Astrocyte (in vitro differentiated cells and primary cell): ENCODE measurements at regions not wholly inside any gene's neighbourhood (a gene's known extent, or its start where the extent isn't known, plus 50 kb on each side); places are given as distances from the start of the nearest gene placed in this dataset.

Experiments
- DNase-seq: peaks from one replicate; pipeline ENCODE4 v3.0.0-alpha.2; 2010; ENCODE audit warnings: low read depth
- FAIRE-seq: peaks from 2 replicates; lab custom pipeline; 2011; peaks lifted over from hg19 to GRCh38; lab: Jason Lieb, UNC
- H2AFZ ChIP-seq: 2 replicates; pipeline ENCODE4 v1.6.0; 2012; ENCODE audit warnings: low read depth, low read length, inconsistent platforms
- H3K27ac ChIP-seq: 2 replicates; pipeline ENCODE4 v1.5.1; 2011; ENCODE audit warnings: low read depth, low read length, inconsistent platforms
- H3K27me3 ChIP-seq: 2 replicates; pipeline ENCODE4 v1.6.0; 2011; ENCODE audit warnings: low read length, inconsistent platforms; ENCODE audit not compliant: insufficient read depth
- H3K36me3 ChIP-seq: 2 replicates; pipeline ENCODE4 v1.5.1; 2011; ENCODE audit warnings: low read length, inconsistent platforms; ENCODE audit not compliant: insufficient read depth
- H3K4me1 ChIP-seq: 2 replicates; pipeline ENCODE4 v1.5.1; 2011; ENCODE audit warnings: low read length, inconsistent platforms; ENCODE audit not compliant: insufficient read depth
- H3K4me2 ChIP-seq: 2 replicates; pipeline ENCODE4 v1.6.0; 2012; ENCODE audit warnings: low read length, inconsistent platforms
- H3K4me3 ChIP-seq: 2 replicates; pipeline ENCODE4 v1.5.1; 2011; ENCODE audit warnings: low read depth, mild to moderate bottlenecking, low read length, inconsistent platforms; ENCODE audit not compliant: insufficient read depth
- H3K79me2 ChIP-seq: 2 replicates; pipeline ENCODE4 v1.6.0; 2012; ENCODE audit warnings: mild to moderate bottlenecking, low read length, inconsistent platforms; ENCODE audit not compliant: insufficient read depth
- H3K9ac ChIP-seq: 2 replicates; pipeline ENCODE4 v1.6.0; 2012; ENCODE audit warnings: mild to moderate bottlenecking, low read length, inconsistent platforms
- H3K9me3 ChIP-seq: 2 replicates; pipeline ENCODE4 v1.5.1; 2012; ENCODE audit warnings: low read depth, mild to moderate bottlenecking, low read length, inconsistent platforms; ENCODE audit not compliant: insufficient read depth
- H4K20me1 ChIP-seq: 2 replicates; pipeline ENCODE4 v1.6.0; 2012; ENCODE audit warnings: low read length, inconsistent platforms; ENCODE audit not compliant: insufficient read depth
- H3K27ac Mint-ChIP-seq: one replicate; pipeline ENCODE4 v1.8.0; 2021; ENCODE audit warnings: mild to moderate bottlenecking, mixed read lengths; ENCODE audit not compliant: unreplicated experiment
- H3K27me3 Mint-ChIP-seq: one replicate; pipeline ENCODE4 v1.8.0; 2021; ENCODE audit warnings: low read depth, mixed read lengths; ENCODE audit not compliant: unreplicated experiment
- H3K36me3 Mint-ChIP-seq: one replicate; pipeline ENCODE4 v1.8.0; 2021; ENCODE audit warnings: low read depth, mixed read lengths; ENCODE audit not compliant: unreplicated experiment
- H3K4me1 Mint-ChIP-seq: one replicate; pipeline ENCODE4 v1.8.0; 2021; ENCODE audit warnings: low read depth, mixed read lengths; ENCODE audit not compliant: unreplicated experiment
- H3K4me3 Mint-ChIP-seq: one replicate; pipeline ENCODE4 v1.8.0; 2021; ENCODE audit warnings: mild to moderate bottlenecking, moderate library complexity, mixed read lengths; ENCODE audit not compliant: unreplicated experiment
- H3K9me3 Mint-ChIP-seq: one replicate; pipeline ENCODE4 v1.8.0; 2021; ENCODE audit warnings: mild to moderate bottlenecking, mixed read lengths; ENCODE audit not compliant: unreplicated experiment
- EZH2 ChIP-seq: IDR thresholded peaks from 2 replicates; pipeline ENCODE4 v1.6.1; 2012; ENCODE audit warnings: mild to moderate bottlenecking, low read length, inconsistent platforms; ENCODE audit not compliant: insufficient read depth
- TF ChIP-seq, protein P1 (sequence below): IDR thresholded peaks from 2 replicates; pipeline ENCODE4 v1.5.1; 2011; ENCODE audit warnings: low read depth, mild to moderate bottlenecking, inconsistent platforms, low read length, moderate library complexity; ENCODE audit not compliant: insufficient read depth

DNA sequence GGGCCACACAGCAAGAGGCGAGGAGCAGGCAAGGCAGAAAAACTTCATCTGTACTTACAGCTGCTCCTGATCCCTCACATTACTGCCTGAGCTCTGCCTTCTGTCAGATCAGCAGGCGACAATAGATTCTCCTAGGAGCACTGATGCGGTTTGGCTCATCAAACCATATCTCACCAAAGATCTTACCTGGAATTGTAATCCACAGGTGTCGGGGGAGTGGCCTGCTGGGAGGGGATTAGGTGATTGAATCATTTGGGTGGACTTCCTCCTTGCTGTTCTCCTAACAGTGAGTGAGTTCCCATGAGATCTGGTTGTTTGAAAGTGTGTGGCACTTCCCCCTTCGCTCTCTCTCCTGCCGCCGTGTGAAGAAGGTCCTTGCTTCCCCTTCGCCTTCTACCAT, 647.3 kb downstream of the SOCS6 start:
- H3K9me3 ChIP-seq: no peaks in the 10 kb centered on the region
- H3K9me3 Mint-ChIP-seq: no peaks in the 10 kb centered on the region
- no peak overlapping the region for H3K4me2 ChIP-seq
- H2AFZ ChIP-seq: no peak overlapping the region
- no peak overlapping the region for H3K9ac ChIP-seq
- H3K36me3 ChIP-seq: no peaks in the 10 kb centered on the region
- H3K4me3 Mint-ChIP-seq: no peak overlapping the region
- H3K36me3 Mint-ChIP-seq: no peaks in the 10 kb centered on the region
- no peak overlapping the region for H3K4me3 ChIP-seq
- H4K20me1 ChIP-seq: no peaks in the 10 kb centered on the region
- H3K27ac Mint-ChIP-seq: no peak overlapping the region
- no peaks in the 10 kb centered on the region for H3K79me2 ChIP-seq
- no peak overlapping the region for H3K27ac ChIP-seq
- no peaks in the 10 kb centered on the region for H3K27me3 Mint-ChIP-seq
- no peaks in the 10 kb centered on the region for H3K4me1 ChIP-seq
- TF ChIP-seq EZH2: no peak
- TF ChIP-seq, protein P1, sequence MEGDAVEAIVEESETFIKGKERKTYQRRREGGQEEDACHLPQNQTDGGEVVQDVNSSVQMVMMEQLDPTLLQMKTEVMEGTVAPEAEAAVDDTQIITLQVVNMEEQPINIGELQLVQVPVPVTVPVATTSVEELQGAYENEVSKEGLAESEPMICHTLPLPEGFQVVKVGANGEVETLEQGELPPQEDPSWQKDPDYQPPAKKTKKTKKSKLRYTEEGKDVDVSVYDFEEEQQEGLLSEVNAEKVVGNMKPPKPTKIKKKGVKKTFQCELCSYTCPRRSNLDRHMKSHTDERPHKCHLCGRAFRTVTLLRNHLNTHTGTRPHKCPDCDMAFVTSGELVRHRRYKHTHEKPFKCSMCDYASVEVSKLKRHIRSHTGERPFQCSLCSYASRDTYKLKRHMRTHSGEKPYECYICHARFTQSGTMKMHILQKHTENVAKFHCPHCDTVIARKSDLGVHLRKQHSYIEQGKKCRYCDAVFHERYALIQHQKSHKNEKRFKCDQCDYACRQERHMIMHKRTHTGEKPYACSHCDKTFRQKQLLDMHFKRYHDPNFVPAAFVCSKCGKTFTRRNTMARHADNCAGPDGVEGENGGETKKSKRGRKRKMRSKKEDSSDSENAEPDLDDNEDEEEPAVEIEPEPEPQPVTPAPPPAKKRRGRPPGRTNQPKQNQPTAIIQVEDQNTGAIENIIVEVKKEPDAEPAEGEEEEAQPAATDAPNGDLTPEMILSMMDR: no peak
- no peak for FAIRE-seq
- DNase-seq: no peak
- no peaks in the 10 kb centered on the region for H3K4me1 Mint-ChIP-seq
- no peaks in the 10 kb centered on the region for H3K27me3 ChIP-seq

DNA sequence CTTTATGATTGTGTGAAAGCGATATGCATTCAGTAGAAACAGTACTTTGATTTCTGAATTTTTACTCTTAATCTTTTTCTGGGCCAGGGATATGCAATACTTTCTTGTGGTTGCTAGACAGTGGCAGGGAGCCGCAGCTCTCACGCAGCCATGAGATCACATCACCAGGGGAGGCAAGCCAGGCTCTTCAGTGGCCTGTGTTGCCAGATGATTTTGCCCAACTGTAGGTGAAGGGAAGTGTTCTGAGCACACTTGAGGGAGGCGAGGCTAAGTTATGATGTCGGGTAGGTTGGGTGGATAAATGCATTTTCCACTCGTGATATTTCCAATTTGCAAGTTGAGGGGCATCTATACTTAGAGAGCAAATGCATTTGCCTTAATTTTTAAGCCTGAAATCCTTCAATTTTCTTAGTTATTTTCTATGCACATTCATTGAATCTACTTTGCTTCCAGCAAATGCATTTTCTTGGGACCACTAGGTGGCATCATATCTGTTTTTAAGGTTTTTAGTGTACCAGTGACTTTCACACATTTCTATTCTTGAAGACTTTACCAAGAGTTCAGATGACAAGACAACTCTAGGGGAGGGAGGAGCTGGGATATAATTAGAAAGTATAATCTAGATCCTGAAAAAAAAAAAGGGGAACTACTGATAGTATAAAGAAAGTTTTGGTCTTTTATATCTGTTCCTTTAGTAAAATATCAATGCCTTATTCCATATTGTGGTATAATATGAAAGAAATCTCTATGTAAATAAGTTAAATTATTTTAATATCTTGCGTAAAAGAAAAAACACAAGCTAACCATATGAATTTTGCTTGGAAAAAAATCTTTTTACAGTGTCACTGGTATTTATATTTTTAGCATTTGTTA, 643.3 kb downstream of the SOCS6 start:
- Histone ChIP-seq H3K4me1 (no peaks in the 10 kb centered on the region), H3K9me3 (no peaks in the 10 kb centered on the region), H4K20me1 (no peaks in the 10 kb centered on the region), H2AFZ (no peak overlapping the region), H3K36me3 (no peaks in the 10 kb centered on the region), H3K27me3 (no peaks in the 10 kb centered on the region), H3K4me2 (no peak overlapping the region), H3K27ac (no peak overlapping the region), H3K79me2 (no peaks in the 10 kb centered on the region), H3K4me3 (no peak overlapping the region), H3K9ac (no peak overlapping the region)
- no peak overlapping the region for H3K4me3 Mint-ChIP-seq
- H3K27me3 Mint-ChIP-seq: no peaks in the 10 kb centered on the region
- H3K4me1 Mint-ChIP-seq: no peaks in the 10 kb centered on the region
- H3K27ac Mint-ChIP-seq: no peak overlapping the region
- FAIRE-seq (no peak), DNase-seq (peak; percentile 6)
- TF ChIP-seq EZH2: no peak
- TF ChIP-seq, protein P1: peak; percentile 62
- no peaks in the 10 kb centered on the region for H3K9me3 Mint-ChIP-seq
- H3K36me3 Mint-ChIP-seq: no peaks in the 10 kb centered on the region

DNA sequence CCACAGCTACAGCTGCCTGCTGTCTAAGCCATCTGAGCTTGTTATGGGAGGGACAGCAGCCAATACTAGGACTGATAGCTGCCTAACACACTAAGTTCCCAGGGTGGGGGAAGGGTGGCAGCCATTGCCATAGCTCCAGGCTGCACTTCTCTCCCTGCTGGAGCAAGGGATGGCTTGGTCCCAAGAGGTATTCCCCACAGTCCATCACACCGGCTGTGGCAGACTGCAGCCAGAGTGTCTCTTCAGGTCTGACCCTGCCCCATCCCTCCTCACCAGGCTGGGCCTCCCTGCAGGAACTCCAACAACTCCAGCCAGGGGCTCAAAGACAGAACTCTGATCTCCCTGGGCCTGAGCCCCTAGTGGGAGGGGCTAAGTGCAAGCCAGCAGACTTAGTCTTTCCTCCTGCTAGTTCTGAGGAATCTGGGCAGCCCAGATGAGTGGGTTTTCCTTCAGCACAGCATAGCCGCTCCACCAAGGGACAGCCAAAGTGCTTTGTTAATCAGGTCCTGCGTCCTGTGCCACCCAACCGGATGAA, 632.1 kb downstream of the SOCS6 start:
- no peak overlapping the region for H3K9ac ChIP-seq
- H3K36me3 ChIP-seq: no peaks in the 10 kb centered on the region
- no peaks in the 10 kb centered on the region for H3K4me1 Mint-ChIP-seq
- no peak overlapping the region for H2AFZ ChIP-seq
- no peak overlapping the region for H3K4me2 ChIP-seq
- H3K27ac ChIP-seq: no peak overlapping the region
- no peak overlapping the region for H3K4me3 Mint-ChIP-seq
- H3K4me1 ChIP-seq: no peaks in the 10 kb centered on the region
- H3K27ac Mint-ChIP-seq: no peak overlapping the region
- FAIRE-seq (no peak), DNase-seq (no peak)
- H3K4me3 ChIP-seq: no peak overlapping the region
- H3K79me2 ChIP-seq: no peaks in the 10 kb centered on the region
- no peaks in the 10 kb centered on the region for H3K27me3 Mint-ChIP-seq
- no peaks in the 10 kb centered on the region for H3K36me3 Mint-ChIP-seq
- TF ChIP-seq, protein P1: no peak
- no peak for TF ChIP-seq EZH2
- no peaks in the 10 kb centered on the region for H4K20me1 ChIP-seq
- H3K9me3 Mint-ChIP-seq: peaks cover 10% of the 10 kb centered on the region
- H3K27me3 ChIP-seq: no peaks in the 10 kb centered on the region
- H3K9me3 ChIP-seq: no peaks in the 10 kb centered on the region
